ENCODE measurements at regions not wholly inside any gene's neighbourhood (a gene's known extent, or its start where the extent isn't known, plus 50 kb on each side); places are given as distances from the start of the nearest gene placed in this dataset.

DNA sequence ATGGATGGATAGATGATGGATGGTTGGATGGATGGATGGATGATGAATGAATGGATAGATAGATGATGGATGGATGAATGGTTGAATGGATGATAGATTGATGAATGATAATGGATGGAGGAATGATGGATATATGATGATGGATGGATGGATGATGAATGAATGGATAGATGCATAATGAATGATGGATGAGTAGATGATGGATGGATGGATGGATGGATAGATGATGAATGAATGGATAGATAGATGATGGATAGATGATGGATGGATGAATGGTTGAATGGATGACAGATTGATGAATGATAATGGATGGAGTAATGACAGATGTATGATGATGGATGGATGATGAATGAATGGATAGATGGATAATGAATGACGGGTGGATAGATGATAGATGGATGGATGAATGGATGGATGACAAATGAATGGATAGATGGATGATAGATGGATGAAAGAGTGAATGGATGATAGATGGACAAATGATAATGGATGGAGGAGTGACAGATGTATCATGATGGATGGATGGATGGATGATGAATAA is 1466.5 kb downstream of the BRD1 start:
- DNase-seq (ENCODE audit: low read depth in 3 of 3) = no peak

DNA sequence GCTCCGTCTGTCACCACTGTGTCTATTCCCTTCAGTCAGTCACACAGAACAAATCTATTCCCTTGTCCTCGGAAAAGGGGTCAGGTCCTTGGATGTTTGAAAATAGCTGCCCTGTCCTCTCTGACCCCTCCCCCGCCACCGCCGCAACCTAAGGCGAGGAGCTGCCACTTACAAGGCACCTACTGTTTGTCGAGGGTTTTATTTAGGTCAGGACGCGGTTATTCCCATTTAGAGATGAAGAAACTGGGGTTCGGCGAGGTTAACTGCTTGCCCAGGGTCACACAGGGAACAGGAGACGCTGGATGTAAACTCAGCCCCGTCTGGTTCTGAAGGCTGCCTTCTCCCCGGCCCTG is 1468.1 kb downstream of the BRD1 start:
- no peak for DNase-seq (ENCODE audit: low read depth in 3 of 3)

DNA sequence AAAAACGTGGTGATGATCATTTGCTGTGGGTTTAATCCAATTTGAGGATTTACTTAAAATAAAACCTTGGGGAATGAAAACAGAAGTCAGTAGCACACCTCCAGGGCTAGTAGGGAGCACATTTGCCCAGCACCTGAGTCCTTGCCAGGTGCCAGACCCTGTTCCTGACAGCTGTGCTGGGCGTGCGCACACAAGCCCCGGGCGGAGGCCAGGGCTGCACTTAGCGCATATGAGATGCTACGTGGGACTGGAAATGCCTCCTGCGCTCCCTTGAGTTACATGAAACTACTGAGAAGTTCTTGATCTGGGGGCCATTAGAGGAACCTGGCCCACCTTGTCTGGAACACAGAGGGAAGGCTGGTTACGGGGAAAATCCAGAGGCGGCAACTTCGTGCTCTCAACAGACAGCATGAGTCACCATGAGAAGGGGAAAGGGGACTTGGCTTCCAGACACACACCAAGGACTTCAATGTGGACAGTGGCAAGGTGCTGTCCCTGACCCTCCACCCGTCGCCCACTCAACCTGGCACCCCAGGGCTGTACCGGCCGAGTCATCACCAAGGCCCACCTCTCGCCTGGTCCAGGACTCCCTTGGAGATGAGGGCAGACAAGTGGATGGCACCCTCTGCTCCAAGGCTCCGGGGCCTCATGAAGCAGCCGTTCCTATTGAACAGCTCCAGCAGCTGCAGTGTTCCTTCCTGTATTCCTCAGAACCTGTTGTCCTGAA is 1468.6 kb downstream of the BRD1 start:
- no peak for DNase-seq (ENCODE audit: low read depth in 3 of 3)

DNA sequence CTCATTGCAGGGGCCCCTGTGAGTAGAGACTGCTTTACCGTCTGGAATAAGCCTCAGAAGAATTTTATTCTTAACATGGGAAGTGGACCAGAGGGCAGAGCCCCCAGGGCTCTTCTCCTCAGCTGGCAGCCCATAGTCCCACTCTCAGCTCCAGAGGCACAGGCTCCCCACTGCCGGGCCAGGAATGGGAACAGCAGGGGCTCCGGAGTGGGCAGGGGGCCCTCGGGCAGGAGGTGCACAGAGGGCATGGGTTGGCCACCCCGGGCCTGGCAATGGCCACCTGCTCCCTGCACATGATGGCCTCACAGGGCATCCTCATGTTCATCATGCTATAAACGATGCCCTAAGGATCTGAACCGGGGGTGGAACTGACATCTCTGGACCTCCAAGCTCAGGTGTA is 1469.7 kb downstream of the BRD1 start:
- DNase-seq (ENCODE audit: low read depth in 3 of 3) = no peak

DNA sequence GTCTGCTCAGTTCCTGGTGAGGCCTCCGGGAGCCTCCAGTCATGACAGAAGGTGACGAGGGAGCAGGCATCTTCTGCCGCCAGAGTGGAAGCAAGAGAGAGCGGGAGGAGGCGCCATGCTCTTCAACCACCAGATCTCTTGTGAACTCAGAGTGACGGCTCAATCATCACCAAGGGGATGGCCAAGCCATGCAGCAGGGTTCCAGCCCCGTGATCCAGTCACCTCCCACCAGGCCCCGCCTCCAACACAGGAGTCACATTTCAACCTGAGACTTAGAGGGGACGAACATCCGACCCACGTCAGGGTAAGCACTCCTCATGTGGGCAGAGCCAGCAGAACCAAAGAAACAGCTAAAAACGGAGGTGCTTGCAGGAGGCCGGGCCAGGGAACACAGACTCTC is 1470.5 kb downstream of the BRD1 start:
- DNase-seq (ENCODE audit: low read depth in 3 of 3) = no peak

DNA sequence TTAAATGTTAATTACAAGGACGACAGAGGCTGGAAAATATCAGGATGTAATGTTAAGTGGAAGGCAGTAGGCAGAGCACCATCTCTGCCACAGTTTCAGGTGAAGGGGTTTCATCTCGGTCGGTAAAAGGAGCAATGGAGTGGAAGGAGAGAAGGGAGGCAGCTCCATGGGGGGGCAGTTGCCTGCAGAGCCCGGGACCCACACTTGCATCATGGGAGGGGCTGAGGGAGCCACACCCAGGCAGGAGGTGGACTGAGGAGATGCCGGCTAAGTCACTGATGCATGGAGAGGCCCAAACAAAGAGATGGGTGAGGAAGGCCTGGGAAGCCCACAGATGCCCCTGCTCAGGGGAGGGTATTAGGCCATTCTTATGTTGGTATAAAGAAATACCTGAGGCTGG is 1470.9 kb downstream of the BRD1 start:
- no peak for DNase-seq (ENCODE audit: low read depth in 3 of 3)

DNA sequence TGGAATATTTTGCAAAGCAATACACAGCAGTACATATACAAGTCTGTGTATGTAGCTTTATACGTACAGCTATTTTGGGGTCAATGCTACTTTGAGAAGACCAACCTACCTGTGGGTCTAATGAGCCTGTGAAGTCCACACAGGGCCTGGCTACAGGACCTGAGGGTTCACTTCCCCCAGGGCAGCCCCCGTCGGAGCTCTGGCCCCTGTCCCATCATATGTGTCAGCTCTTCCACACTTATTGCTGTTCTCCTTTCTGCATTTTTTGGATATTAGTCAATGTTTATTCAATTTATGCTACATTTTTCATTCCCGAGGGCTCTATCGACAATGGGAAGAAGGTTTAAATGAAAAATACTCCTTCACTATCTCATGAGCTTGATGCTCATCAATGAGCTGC is 1473.6 kb downstream of the BRD1 start:
- no peak for DNase-seq (ENCODE audit: low read depth in 3 of 3)

DNA sequence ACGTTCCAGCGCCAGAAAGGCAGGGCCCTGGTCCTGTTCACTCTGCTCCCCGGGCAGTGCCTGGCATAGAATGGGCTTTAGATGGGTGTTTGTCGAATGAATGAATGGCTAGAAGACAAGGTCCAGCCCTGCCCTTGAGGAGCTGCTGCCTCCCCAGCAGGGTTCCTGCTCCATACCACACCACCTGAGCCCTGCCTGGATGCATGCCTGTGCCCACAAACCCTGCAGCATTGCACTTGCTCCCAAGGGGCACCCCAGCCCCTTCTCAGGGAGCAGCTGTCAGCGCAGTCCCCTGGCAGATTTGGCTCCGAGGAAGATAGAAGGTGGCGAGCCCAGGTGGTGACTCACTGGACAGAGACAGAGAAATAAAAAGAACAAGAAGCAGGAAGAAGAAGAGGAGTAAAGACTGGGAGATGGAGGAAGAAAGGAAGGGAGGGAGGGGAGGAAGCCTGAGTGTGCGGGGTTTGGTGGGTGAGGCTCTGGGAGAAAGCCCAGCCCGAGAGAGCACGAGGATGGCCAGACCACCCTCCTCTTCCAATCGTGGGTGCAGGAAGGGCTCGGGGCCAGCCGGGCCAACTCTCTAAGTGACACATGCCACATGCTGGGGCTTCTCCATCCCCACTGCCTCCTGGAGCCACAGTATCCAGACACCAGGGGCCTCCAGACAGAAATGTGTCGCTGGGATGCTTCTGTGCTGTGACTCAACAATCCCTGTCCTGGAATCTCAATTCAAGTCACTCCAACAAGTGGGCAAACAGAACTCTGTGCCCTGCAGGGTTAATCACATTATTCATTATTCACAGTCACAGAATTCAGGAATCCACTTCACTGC is 1474.3 kb downstream of the BRD1 start:
- DNase-seq (ENCODE audit: low read depth in 3 of 3) = no peak

DNA sequence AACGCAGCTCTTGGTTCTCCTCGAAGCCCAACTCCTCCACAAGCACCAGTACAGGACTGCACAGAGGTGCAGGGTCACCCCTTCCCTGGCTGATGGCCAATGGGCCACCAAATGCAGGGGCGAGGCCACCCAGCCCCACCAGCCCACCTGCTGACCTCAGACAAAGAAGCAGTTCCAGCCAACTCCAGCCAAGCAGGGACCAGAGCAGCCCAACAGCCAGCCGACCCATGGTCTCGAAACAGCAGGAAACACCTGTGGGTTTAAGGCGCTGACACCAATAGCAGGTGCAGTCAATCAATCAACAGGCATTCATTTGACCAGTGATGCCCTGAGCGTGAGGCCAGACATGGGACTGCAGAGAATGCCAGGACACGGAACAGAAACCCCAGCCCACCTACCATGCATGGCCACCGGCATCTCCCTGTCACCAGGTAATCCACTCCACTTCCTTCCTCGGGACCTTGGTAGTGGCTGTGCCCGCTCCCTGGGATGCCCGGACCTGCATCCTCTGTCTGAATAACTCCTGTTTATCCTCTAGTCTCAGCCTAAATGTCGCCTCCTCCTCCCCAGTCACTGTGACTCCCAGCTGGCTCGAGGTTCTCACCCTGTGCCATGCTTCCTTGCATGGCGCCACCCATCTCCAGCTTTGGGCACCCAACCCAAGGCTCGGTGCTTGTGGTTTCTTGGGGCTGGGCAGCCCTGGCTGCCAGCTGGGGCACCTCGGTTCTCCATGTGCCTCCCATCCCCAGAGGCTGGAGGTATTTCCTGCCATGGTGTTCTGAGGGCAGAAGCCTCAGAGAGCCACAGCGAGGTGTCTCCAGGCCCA is 1475.4 kb downstream of the BRD1 start:
- no peak for DNase-seq (ENCODE audit: low read depth in 3 of 3)

DNA sequence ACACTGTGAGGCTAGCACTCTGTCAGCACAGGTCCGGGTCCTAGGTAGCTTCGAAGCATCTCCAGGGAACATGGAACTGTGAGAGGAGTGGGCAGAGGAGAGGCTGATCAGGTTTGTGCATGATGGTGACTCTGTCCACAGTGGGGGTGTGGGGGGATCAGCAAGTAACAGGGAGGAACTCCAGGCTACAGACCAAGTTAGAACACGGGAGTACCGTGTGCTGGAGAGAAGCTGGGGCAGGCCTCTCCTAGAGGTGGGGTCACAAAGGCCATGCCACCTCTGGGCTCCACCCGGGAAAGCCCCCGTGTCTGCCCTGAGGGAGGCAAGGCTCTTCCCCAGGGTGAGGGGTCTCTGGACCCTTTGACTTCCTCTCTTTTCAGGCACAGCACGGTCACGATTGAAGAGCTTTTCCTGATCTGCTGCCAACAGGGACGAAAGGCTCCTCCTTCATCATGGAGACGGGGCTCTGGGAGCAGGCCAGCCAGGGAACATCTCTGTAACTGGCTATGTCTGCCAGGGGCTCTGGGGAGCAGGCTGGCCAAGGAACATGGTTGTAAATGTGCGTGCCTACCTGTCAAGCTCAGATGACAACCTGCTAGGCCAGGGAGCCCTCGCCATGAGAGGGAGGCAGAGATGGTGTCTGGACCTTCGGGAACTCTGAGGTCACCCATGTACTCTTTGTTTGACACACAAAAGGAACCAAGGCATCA is 1476.1 kb downstream of the BRD1 start:
- DNase-seq (ENCODE audit: low read depth in 3 of 3) = no peak

DNA sequence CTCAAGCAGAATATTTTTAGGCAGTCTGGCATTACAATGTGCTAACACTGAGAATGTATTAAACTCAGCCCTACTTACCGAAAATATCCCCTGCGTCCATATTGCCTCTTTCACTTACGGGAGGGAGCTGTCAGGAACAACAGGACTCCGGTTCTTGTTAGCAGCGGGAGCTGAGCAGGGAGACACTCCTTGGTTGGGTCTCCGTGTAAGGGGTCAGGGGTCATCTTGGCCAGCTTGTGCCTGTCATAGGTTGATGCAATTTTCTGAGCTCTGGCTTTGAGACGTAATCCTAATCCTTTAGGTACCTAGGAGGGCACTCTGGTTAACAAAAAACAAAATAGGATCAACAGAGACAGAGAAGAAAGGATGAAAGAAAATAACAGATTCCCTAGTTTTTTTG is 1477.2 kb downstream of the BRD1 start:
- DNase-seq (ENCODE audit: low read depth in 3 of 3) = no peak

DNA sequence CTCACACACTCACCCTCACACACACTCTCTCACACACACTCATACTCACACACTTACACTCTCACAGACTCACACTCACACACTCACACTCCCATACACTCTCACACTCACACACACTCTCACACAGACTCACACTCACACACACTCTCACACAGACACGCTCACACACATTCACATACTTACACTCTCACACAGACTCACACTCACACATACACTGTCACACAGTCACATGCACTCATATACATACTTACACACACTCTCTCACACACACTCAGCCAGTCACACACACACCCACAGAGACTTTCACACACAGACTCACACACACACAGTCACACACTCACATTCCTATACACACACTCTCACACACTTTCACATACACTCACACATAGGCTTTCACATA is 1478.8 kb downstream of the BRD1 start:
- no peak for DNase-seq (ENCODE audit: low read depth in 3 of 3)

DNA sequence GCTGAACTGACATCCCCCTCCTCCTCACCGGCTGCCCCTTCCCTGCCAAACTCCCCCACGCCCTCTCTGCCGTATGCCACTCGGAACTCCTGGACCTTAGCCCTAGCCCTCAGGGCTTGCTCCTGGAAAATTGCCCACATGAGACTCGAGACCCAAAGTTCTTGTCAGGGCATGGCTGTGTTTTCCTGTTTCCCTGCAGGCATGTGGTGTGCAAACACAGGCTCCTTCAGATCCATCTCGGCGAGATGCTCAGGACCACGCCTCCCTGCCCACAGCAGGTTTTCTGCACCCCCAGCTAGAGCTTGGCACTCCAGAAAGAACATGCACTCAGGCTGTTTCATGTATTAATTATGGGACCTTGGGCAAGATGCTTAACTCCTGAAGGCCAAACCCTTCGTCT is 1480.4 kb downstream of the BRD1 start:
- DNase-seq (ENCODE audit: low read depth in 3 of 3) = no peak

DNA sequence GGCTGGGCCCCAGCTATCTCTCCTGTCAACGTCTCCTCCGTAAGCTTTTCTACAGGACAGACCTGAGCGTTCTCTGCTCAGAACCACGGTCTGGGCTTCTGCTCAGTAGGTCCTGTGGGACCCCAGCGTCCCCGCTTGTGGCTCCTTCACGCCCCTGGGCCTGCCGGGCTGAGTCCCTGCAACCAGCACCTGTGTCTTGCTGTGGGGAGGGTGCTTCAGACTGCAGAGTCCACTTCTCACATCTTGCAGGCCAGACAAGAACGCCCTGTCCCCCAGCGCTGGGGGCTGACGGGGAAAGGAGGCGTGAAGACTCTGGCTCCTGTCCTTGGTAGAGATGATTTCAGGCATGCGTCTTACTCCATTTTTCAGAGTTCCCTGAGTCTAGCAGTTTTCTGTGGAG is 1480.8 kb downstream of the BRD1 start:
- DNase-seq (ENCODE audit: low read depth in 3 of 3) = no peak

DNA sequence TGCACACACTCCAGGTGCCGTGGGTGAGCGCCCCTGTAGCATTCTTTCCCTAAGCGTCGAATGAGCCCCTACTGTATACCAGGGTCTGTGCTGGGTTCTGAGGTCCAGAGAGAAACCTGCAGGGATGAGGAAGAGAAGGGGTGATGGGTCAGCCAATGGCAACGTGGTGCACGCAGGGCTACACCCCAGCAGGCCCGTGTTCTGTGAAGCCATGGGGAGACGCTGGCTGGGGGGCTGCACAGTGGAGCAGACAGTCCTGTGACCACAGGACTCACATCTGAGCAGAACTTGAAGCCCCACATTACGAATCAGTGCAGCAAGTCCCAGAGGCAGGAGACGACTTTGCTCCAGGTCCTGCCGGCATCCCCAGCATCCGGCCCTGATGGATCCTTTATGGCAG is 1481.4 kb downstream of the BRD1 start:
- no peak for DNase-seq (ENCODE audit: low read depth in 3 of 3)

DNA sequence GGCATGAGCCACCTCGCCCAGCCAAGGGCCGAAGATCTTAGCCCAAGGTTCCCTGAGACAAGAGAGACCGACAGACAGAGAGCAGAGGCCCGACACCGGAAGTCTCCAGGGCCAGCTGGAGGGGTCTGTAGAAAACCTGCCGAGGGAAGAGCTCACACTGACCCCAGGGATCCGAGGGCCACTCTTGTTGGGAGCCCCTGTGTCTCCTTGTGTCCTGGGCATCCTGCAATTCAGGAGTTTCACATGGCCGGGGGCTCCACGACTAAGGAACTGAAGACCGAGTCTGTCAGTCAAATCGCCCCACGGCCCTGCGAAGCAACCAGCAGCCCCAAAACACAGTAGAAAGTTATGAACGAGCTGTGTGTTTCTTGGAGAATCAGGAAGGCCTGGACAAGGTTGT is 1482.0 kb downstream of the BRD1 start:
- DNase-seq (ENCODE audit: low read depth in 3 of 3) = no peak

DNA sequence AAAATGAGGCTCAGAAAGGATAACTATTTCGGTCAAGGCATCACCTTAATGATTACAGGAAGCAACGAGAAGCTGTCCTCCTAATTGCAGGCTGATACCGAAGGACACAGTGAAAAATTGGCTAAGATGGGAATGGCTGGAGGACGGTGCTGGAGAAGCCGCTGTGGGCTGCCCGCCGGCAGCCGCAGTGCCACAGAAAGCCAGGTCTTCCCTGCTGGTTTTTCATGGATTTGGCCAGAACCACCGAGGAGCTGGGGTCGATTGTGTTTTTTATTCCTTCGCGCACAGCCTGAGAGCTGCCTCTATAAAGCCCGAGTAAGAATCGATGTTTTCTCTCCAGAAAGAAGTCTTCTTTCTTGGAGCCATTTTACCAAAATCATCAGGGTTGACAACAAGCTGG is 1484.2 kb downstream of the BRD1 start:
- no peak for DNase-seq (ENCODE audit: low read depth in 3 of 3)

DNA sequence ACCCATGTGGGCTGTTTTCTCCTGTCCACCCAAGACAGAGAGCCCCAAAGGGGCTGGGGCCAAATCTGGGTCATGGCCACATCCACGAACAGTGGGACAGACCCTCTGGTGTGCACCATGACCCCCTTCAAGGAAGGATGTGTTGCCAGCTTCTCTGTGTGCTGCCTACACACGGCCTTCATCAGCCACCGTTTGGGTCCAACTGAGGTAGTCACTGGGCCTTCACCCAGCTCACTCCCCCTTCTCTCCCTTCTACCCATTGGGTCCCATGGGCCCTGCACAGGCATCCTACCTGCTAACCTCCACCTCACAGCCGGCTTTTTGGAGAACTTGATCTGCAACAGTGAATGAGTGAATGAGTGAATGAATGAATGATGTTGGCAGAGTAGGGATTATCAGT is 1484.9 kb downstream of the BRD1 start:
- DNase-seq (ENCODE audit: low read depth in 3 of 3) = no peak

DNA sequence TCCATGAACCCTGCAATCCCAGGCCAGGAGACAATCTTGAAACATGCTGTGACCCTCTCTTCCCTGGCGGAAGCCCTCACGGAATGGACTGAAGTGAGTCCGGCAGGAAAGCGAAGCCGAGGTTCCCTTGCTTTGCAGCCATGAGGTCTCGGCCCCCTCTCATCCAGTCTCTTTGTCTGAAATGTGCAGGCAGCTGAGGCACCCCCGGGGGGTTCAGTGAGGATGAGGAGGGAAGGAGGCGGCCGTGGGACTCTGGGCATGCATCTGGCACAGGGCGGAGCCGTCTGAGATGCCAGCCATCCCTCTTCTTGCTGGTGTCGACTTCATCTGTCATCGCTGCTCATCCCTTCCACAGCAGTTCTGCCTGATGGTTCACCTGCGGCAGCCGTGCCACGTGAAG is 1485.7 kb downstream of the BRD1 start:
- no peak for DNase-seq (ENCODE audit: low read depth in 3 of 3)

DNA sequence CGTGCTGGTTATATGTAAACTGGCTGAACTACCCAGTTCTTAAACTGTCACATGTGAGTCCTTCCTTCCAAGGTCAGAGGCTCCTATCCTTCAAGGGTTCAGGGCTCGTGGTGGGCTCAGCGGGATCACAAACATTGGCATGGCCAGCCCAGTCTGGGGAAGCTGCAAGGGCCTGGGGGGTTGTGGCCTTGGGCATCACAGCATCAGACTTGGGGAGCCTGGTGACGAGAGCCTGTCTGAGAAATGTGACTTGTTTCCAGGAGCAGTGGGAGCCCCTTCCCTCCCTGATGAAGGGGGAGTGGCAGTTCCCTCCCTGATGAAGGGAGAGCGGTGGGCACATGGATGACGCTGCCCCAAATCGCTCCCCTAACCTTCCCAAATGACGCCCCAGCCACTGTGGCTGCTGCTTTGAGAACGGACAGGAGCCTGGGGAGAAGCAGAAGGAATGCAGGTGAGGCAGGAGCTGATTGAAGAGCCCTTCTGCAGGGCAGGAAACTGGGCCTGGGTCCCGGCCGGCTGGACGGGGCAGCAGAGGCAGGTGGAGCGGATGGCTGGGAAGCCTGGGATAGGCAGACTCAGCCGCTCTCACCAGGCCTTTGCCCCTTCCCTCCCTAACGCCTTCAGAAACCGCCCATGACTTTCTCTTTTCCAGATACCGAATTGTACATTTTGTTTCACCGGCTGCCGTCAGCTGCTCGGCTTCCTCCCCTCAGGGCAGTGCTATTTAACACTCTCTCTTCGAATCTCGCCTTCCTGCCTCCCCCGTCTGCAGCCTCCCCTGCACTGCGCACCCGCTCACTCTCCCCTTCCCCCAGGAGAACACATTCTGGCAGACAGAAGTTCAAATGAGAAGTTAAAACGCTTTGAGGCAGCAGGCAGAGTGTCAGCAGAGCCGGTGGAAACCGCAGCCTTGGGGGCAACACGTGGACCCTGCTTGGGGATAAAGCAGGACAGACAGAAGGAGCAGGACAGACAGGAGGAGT is 1486.7 kb downstream of the BRD1 start:
- no peak for DNase-seq (ENCODE audit: low read depth in 3 of 3)

DNA sequence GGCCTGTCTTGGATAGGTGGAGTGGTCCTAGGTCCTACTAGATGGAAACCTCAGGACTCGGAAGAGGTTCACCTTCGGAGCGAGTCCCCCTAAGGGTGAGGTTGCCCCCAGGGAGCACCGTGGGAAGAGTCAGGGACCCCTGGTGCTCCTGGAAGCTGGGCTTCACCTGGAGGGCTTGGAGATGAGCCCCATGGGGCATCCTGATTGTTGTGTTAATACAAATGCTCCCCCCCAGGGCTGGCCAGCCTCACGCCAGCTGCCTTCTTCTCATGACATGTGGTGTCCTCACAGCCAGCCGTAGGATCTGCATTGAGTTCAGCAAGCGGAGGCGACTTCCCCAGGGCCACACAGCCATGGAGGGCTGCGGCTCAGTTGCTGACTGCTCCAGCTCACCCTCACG is 1487.5 kb downstream of the BRD1 start:
- DNase-seq (ENCODE audit: low read depth in 3 of 3) = no peak
